T-cell (primary cell): ENCODE measurements at regions not wholly inside any gene's neighbourhood (a gene's known extent, or its start where the extent isn't known, plus 50 kb on each side); places are given as distances from the start of the nearest gene placed in this dataset.

Source experiments
- ATAC-seq, 4 experiments: fragments of 200-7000 bp in 3 of 4; fragments of 150-1000 bp in 1 of 4; cut with Tn5 transposase; replicated peaks in 1 of 4; 1 replicate in 3 of 4; 2 replicates in 1 of 4; pipeline ENCODE4 v1.10.0; 2021; ENCODE audit warnings: moderate library complexity in 3 of 4, mild to moderate bottlenecking in 2 of 4, moderate number of reproducible peaks in 1 of 4
- CTCF ChIA-PET, 2 donors: fragments of 300-600 bp; sonication (Branson Sonifier 250); formaldehyde crosslinking; loops; one replicate each; lab custom pipeline; 2022; ENCODE audit warnings: antibody characterized with exemption in 2 of 2; lab: Charles Lee
- POLR2A ChIA-PET, 2 donors: fragments of 300-600 bp; sonication (Branson Sonifier 250); formaldehyde crosslinking; loops; one replicate each; lab custom pipeline; 2022; ENCODE audit warnings: antibody characterized with exemption in 2 of 2; lab: Charles Lee
- DNase-seq, 35 experiments: peaks; one replicate each; pipeline versions ENCODE4 v3.0.0 to v3.0.0-alpha.2; 2013 to 2023
- H3K27ac ChIP-seq: one replicate; pipeline ENCODE4 v1.5.1; 2013; ENCODE audit warnings: low read length
- H3K27me3 ChIP-seq, 2 experiments: replicated peaks in 1 of 2; 1 replicate in 1 of 2; 2 replicates in 1 of 2; pipeline versions ENCODE4 v1.6.1 to v1.7.0; 2013; ENCODE audit warnings: low read length in 1 of 2, mixed read lengths in 1 of 2; ENCODE audit not compliant: control insufficient read depth in 2 of 2, insufficient read depth in 2 of 2; ENCODE audit errors: extremely low read depth in 1 of 2
- H3K36me3 ChIP-seq, 2 donors: 1 replicate in 1 of 2; 2 replicates in 1 of 2; pipeline versions ENCODE4 v1.6.1 to v1.7.0; 2013; ENCODE audit warnings: low read length in 1 of 2; ENCODE audit not compliant: control insufficient read depth in 2 of 2, insufficient read depth in 1 of 2; ENCODE audit errors: extremely low read depth in 1 of 2
- H3K4me1 ChIP-seq, 2 experiments: 1 replicate in 1 of 2; 2 replicates in 1 of 2; pipeline versions ENCODE4 v1.6.1 to v1.7.0; 2013; ENCODE audit warnings: low read length in 2 of 2, mixed read lengths in 1 of 2; ENCODE audit not compliant: insufficient read depth in 2 of 2, control insufficient read depth in 1 of 2; ENCODE audit errors: extremely low read depth in 1 of 2
- H3K4me3 ChIP-seq, 2 donors: 1 replicate in 1 of 2; 2 replicates in 1 of 2; pipeline versions ENCODE4 v1.5.1 to v1.7.0; 2013; ENCODE audit warnings: mild to moderate bottlenecking in 2 of 2, low read length in 1 of 2, moderate library complexity in 1 of 2; ENCODE audit not compliant: control insufficient read depth in 1 of 2; ENCODE audit errors: extremely low read depth in 1 of 2
- H3K9me3 ChIP-seq: 2 replicates; pipeline ENCODE4 v1.7.0; 2013
- H3K27ac Mint-ChIP-seq, 2 donors: one replicate each; pipeline ENCODE4 v1.8.0; 2020 to 2021; ENCODE audit warnings: mild to moderate bottlenecking in 2 of 2, mixed read lengths in 2 of 2
- H3K27me3 Mint-ChIP-seq, 2 donors: one replicate each; pipeline ENCODE4 v1.8.0; 2021 to 2022; ENCODE audit warnings: mixed read lengths in 2 of 2
- H3K36me3 Mint-ChIP-seq: one replicate; pipeline ENCODE4 v1.8.0; 2021; ENCODE audit warnings: mixed read lengths
- H3K4me1 Mint-ChIP-seq, 3 donors: one replicate each; pipeline ENCODE4 v1.8.0; 2020 to 2022; ENCODE audit warnings: mixed read lengths in 3 of 3, mild to moderate bottlenecking in 1 of 3
- H3K4me3 Mint-ChIP-seq, 3 donors: one replicate each; pipeline ENCODE4 v1.8.0; 2020 to 2022; ENCODE audit warnings: mild to moderate bottlenecking in 3 of 3, mixed read lengths in 3 of 3, moderate library complexity in 3 of 3
- H3K9me3 Mint-ChIP-seq, 3 donors: one replicate each; pipeline ENCODE4 v1.8.0; 2020 to 2022; ENCODE audit warnings: mixed read lengths in 3 of 3
- WGBS: methylation state at CpG from one replicate; pipeline ENCODE4 v1.1.5; 2013; ENCODE audit warnings: missing lambda C conversion rate; ENCODE audit not compliant: insufficient coverage; 5-methylcytosine and 5-hydroxymethylcytosine counted together

- ATAC-seq (no peak), DNase-seq (no peak)
- Mint-ChIP-seq H3K9me3 (peaks cover 0 to 8% (median 0%) of the 10 kb centered on the region in 3 donors), H3K4me1 (no peaks in the 10 kb centered on the region), H3K27ac (no peak overlapping the region), H3K27me3 (peaks cover 20 to 34% of the 10 kb centered on the region in 2 donors), H3K36me3 (no peaks in the 10 kb centered on the region), H3K4me3 (no peak overlapping the region)
- Histone ChIP-seq H3K27ac (no peak overlapping the region), H3K9me3 (no peaks in the 10 kb centered on the region), H3K4me3 (no peak overlapping the region), H3K36me3 (no peaks in the 10 kb centered on the region), H3K27me3 (peaks cover 0 to 27% of the 10 kb centered on the region in 2 experiments), H3K4me1 (no peaks in the 10 kb centered on the region)
- WGBS: 75% methylated on average over 6 of the region's 16 CpGs
- POLR2A ChIA-PET: no interaction called here
- CTCF ChIA-PET: no interaction called here
Measured at GRCh38 chr15:29613951-29614382, 208.3 kb downstream of the TJP1 start.

- Histone ChIP-seq H3K9me3 (no peaks in the 10 kb centered on the region), H3K4me1 (no peaks in the 10 kb centered on the region), H3K27me3 (peaks cover 0 to 24% of the 10 kb centered on the region in 2 experiments), H3K4me3 (no peak overlapping the region), H3K36me3 (no peaks in the 10 kb centered on the region), H3K27ac (no peak overlapping the region)
- POLR2A ChIA-PET: no interaction called here
- no peaks in the 10 kb centered on the region for H3K4me1 Mint-ChIP-seq
- CTCF ChIA-PET: no interaction called here
- 15% methylated on average over 5 of the region's 5 CpGs for WGBS
- H3K9me3 Mint-ChIP-seq: peaks cover 0 to 4% (median 0%) of the 10 kb centered on the region in 3 donors
- DNase-seq: no peak
- no peaks in the 10 kb centered on the region for H3K36me3 Mint-ChIP-seq
- H3K27ac Mint-ChIP-seq: no peak overlapping the region
- H3K4me3 Mint-ChIP-seq: no peak overlapping the region
- ATAC-seq: no peak
- H3K27me3 Mint-ChIP-seq: peaks cover 17 to 31% of the 10 kb centered on the region in 2 donors
Measured at GRCh38 chr15:29612701-29613100, 209.6 kb downstream of the TJP1 start.

GRCh38 chr15:29612096-29612495 lies 210.2 kb downstream of the TJP1 start:
- ATAC-seq: no peak
- H3K36me3 Mint-ChIP-seq: no peaks in the 10 kb centered on the region

DNA sequence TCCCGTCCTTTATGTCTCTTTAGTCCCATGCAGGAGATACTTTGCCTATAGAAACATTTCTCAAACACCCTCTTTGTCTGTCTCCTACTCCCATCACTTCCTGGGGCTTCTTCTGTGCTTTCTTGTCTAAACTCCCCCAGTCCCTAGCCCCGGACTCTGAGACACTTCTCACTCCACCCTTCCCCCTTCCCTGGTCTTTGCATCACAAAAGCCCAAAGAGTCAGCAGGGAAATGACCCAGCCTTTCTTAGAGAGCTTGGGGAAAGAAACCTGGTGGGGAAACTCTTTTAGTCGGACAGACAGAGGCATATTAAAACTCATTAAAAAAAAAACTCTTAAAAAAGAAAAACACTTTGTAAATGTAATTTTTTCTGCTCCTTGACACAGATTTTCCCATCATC lies 211.2 kb downstream of the TJP1 start:
- ATAC-seq (no peak), DNase-seq (no peak)
- no peak overlapping the region for H3K27ac ChIP-seq
- Mint-ChIP-seq H3K36me3 (no peaks in the 10 kb centered on the region), H3K9me3 (peaks cover 0 to 4% (median 0%) of the 10 kb centered on the region in 3 donors), H3K4me3 (no peak overlapping the region), H3K4me1 (no peaks in the 10 kb centered on the region), H3K27ac (no peak overlapping the region), H3K27me3 (peaks cover 15 to 31% of the 10 kb centered on the region in 2 donors)
- ChIA-PET CTCF (no interaction called here), POLR2A (no interaction called here)
- peaks cover 0 to 17% of the 10 kb centered on the region in 2 experiments for H3K27me3 ChIP-seq
- H3K9me3 ChIP-seq: no peaks in the 10 kb centered on the region
- H3K36me3 ChIP-seq: no peaks in the 10 kb centered on the region
- H3K4me1 ChIP-seq: no peaks in the 10 kb centered on the region
- H3K4me3 ChIP-seq: no peak overlapping the region
- WGBS: 73% methylated on average over 1 of the region's 3 CpGs

More at GRCh38 chr15:29612096-29612495, 210.2 kb downstream of the TJP1 start:
- 67% methylated on average over 1 of the region's 6 CpGs for WGBS
- H3K9me3 ChIP-seq: no peaks in the 10 kb centered on the region
- Mint-ChIP-seq H3K4me3 (no peak overlapping the region), H3K4me1 (no peaks in the 10 kb centered on the region), H3K9me3 (peaks cover 0 to 4% (median 0%) of the 10 kb centered on the region in 3 donors), H3K27ac (no peak overlapping the region), H3K27me3 (peaks cover 19 to 31% of the 10 kb centered on the region in 2 donors)
- DNase-seq: no peak
- H3K4me3 ChIP-seq: no peak overlapping the region
- no peaks in the 10 kb centered on the region for H3K4me1 ChIP-seq
- CTCF ChIA-PET: no interaction called here
- peaks cover 0 to 20% of the 10 kb centered on the region in 2 experiments for H3K27me3 ChIP-seq
- no peaks in the 10 kb centered on the region for H3K36me3 ChIP-seq
- POLR2A ChIA-PET: no interaction called here
- no peak overlapping the region for H3K27ac ChIP-seq

- no peak overlapping the region for H3K4me3 Mint-ChIP-seq
Measured at GRCh38 chr15:29601811-29602210, 220.5 kb downstream of the TJP1 start.

GRCh38 chr15:29600262-29600661 lies 222.0 kb downstream of the TJP1 start:
- H3K4me1 Mint-ChIP-seq: no peaks in the 10 kb centered on the region
- H3K4me3 Mint-ChIP-seq: no peak overlapping the region
- no CpG with 5 or more reads among the region's 1 CpG for WGBS
- no peak overlapping the region for H3K27ac Mint-ChIP-seq
- Histone ChIP-seq H3K9me3 (no peaks in the 10 kb centered on the region), H3K36me3 (no peaks in the 10 kb centered on the region), H3K27ac (no peak overlapping the region), H3K4me1 (no peaks in the 10 kb centered on the region), H3K4me3 (no peak overlapping the region), H3K27me3 (peaks cover 0 to 5% of the 10 kb centered on the region in 2 experiments)
- H3K27me3 Mint-ChIP-seq: peaks cover 4 to 12% of the 10 kb centered on the region in 2 donors
- DNase-seq (no peak), ATAC-seq (no peak)
- ChIA-PET CTCF (no interaction called here), POLR2A (no interaction called here)
- no peaks in the 10 kb centered on the region for H3K9me3 Mint-ChIP-seq
- H3K36me3 Mint-ChIP-seq: no peaks in the 10 kb centered on the region

More at GRCh38 chr15:29601811-29602210, 220.5 kb downstream of the TJP1 start:
- ATAC-seq (no peak), DNase-seq (no peak)
- Histone ChIP-seq H3K27ac (no peak overlapping the region), H3K9me3 (no peaks in the 10 kb centered on the region), H3K4me3 (no peak overlapping the region), H3K4me1 (no peaks in the 10 kb centered on the region), H3K27me3 (peaks cover 0 to 5% of the 10 kb centered on the region in 2 experiments), H3K36me3 (no peaks in the 10 kb centered on the region)
- no peaks in the 10 kb centered on the region for H3K9me3 Mint-ChIP-seq
- no peaks in the 10 kb centered on the region for H3K4me1 Mint-ChIP-seq
- no peaks in the 10 kb centered on the region for H3K36me3 Mint-ChIP-seq
- POLR2A ChIA-PET: no interaction called here
- 83% methylated on average over 5 of the region's 5 CpGs for WGBS
- CTCF ChIA-PET: no interaction called here
- peaks cover 4 to 12% of the 10 kb centered on the region in 2 donors for H3K27me3 Mint-ChIP-seq
- no peak overlapping the region for H3K27ac Mint-ChIP-seq

DNA sequence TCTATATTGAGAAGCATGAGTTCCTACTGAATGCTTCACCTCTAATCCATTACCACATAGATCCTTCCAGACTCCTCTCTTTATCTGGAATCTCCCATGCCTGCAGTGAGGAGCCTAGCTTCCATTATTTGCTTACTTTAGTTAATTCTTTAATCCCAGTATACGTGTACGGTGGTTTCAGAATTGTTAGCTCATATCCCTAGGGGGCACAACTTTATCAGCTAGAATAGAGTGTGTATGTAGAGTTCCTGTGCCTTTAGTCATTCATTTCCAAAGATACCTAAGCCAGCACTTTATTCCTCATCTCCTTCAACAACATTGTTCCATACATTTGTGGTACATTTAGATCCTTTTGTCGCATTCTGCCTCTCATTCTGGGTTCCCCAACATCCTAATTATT lies 226.0 kb downstream of the TJP1 start:
- no peak for DNase-seq
- WGBS: no CpG with 5 or more reads among the region's 3 CpGs

More for the DNA sequence above, 226.0 kb downstream of the TJP1 start:
- H3K9me3 ChIP-seq: no peaks in the 10 kb centered on the region
- H3K4me1 Mint-ChIP-seq: no peaks in the 10 kb centered on the region
- H3K27ac ChIP-seq: no peak overlapping the region
- H3K36me3 ChIP-seq: no peaks in the 10 kb centered on the region
- no peaks in the 10 kb centered on the region for H3K9me3 Mint-ChIP-seq
- no peak for ATAC-seq
- POLR2A ChIA-PET: no interaction called here
- CTCF ChIA-PET: no interaction called here
- H3K36me3 Mint-ChIP-seq: no peaks in the 10 kb centered on the region
- H3K4me3 Mint-ChIP-seq: no peak overlapping the region
- no peak overlapping the region for H3K4me3 ChIP-seq
- no peak overlapping the region for H3K27ac Mint-ChIP-seq
- peaks cover 0 to 8% of the 10 kb centered on the region in 2 experiments for H3K27me3 ChIP-seq
- H3K4me1 ChIP-seq: no peaks in the 10 kb centered on the region
- H3K27me3 Mint-ChIP-seq: peaks cover 0 to 15% of the 10 kb centered on the region in 2 donors
